K562 (cell line): ENCODE measurements at regions not wholly inside any gene's neighbourhood (a gene's known extent, or its start where the extent isn't known, plus 50 kb on each side); places are given as distances from the start of the nearest gene placed in this dataset.

Experiments used
- ARHGAP35 ChIP-seq: fragments of 450-650 bp; IDR thresholded peaks from 2 replicates; pipeline ENCODE4 v1.6.1; 2018; ENCODE audit not compliant: partially characterized antibody
- CTCF ChIP-seq, 3 experiments: IDR thresholded peaks in 2 of 3; conservative IDR thresholded peaks in 1 of 3; 2 replicates each; pipeline ENCODE4 v1.5.1; 2011 to 2012; ENCODE audit warnings: low read length in 3 of 3, mild to moderate bottlenecking in 3 of 3, control low read depth in 2 of 3, improper control_type of control experiment in 1 of 3, inconsistent platforms in 1 of 3, low read depth in 1 of 3, mixed read lengths in 1 of 3, moderate library complexity in 1 of 3; ENCODE audit not compliant: insufficient read depth in 2 of 3
- HMG20A ChIP-seq: fragments of 450-650 bp; formaldehyde crosslinking; conservative IDR thresholded peaks from 2 replicates; pipeline ENCODE4 v1.4.0; 2020; ENCODE audit warnings: mild to moderate bottlenecking, mixed read lengths
- NFIX ChIP-seq: fragments of 250-450 bp; sonication (Bioruptor Pico); IDR thresholded peaks from 2 replicates; pipeline ENCODE4 v1.4.0; 2020; ENCODE audit warnings: low read depth, mild to moderate bottlenecking, moderate library complexity
- RBM22 ChIP-seq: fragments of 200-400 bp; formaldehyde crosslinking; IDR thresholded peaks from 2 replicates; pipeline ENCODE4 v1.6.1; 2018; ENCODE audit warnings: low read length, low read depth; ENCODE audit not compliant: poor library complexity, severe bottlenecking
- SMC3 ChIP-seq: conservative IDR thresholded peaks from 2 replicates; pipeline ENCODE4 v1.6.1; 2011; ENCODE audit warnings: low read depth, low read length, improper control_type of control experiment; ENCODE audit not compliant: insufficient read depth
- TEAD2 ChIP-seq: fragments of 450-650 bp; IDR thresholded peaks from 2 replicates; pipeline ENCODE4 v1.6.1; 2016; ENCODE audit warnings: missing genetic modification characterization, control low read depth, missing compliant biosample characterization

- TF ChIP-seq HMG20A (no peak), CTCF (IDR thresholded peaks at IDR 0.05 in 2 of 3, conservative IDR thresholded peaks at IDR 0.05 in 1 of 3; ENCODE audit: insufficient read depth in 2 of 3, low read depth in 1 of 3, low read length in 3 of 3) (no peak), RBM22 (no peak), NFIX (CRISPR knock-in tag) (no peak), ARHGAP35 (no peak), TEAD2 (tag) (no peak), SMC3 (no peak)
Observed at GRCh38 chr12:5273709-5274108, 158.2 kb upstream of the NTF3 start.
